ENCODE measurements at regions not wholly inside any gene's neighbourhood (a gene's known extent, or its start where the extent isn't known, plus 50 kb on each side); places are given as distances from the start of the nearest gene placed in this dataset.

- Histone ChIP-seq H3K4me2 (peak overlapping the region in 7 of 11 experiments; percentile 1 to 76 (median 59); a peak in 7 of 22 replicates), H3K9me3 (replicated peaks in 1 of 11) (peaks cover 17 to 58% (median 49%) of the 10 kb centered on the region in 11 experiments), H3K36me3 (no peaks in the 10 kb centered on the region; a peak in 2 of 22 replicates), H3K4me1 (peaks cover 0 to 40% (median 30%) of the 10 kb centered on the region in 10 experiments; a peak in 14 of 20 replicates), H3K4me3 (no peak overlapping the region), H3K9ac (no peak overlapping the region; a peak in 1 of 22 replicates), H3K27ac (peak overlapping the region in 3 of 11 experiments; percentile 73 to 81 (median 79); a peak in 6 of 22 replicates), H4K20me1 (no peaks in the 10 kb centered on the region), H3K27me3 (no peaks in the 10 kb centered on the region)
- no peak for TF ChIP-seq Cebpa-rat (IDR thresholded peaks at IDR 0.05)
These were observed 445.3 kb downstream of the BRD1 start for GRCh38 chr22:49382451-49382735.

GRCh38 chr22:49381595-49382450, 445.9 kb downstream of the BRD1 start:
- Histone ChIP-seq H4K20me1 (no peaks in the 10 kb centered on the region), H3K9ac (peak overlapping the region in 1 of 11 experiments; percentile 46; a peak in 1 of 22 replicates), H3K27me3 (no peaks in the 10 kb centered on the region), H3K4me1 (peaks cover 0 to 40% (median 30%) of the 10 kb centered on the region in 10 experiments; a peak in 14 of 20 replicates), H3K9me3 (replicated peaks in 1 of 11) (peaks cover 17 to 62% (median 53%) of the 10 kb centered on the region in 11 experiments), H3K4me3 (peak overlapping the region in 1 of 10 experiments; percentile 14; a peak in 1 of 20 replicates), H3K4me2 (peak overlapping the region in 8 of 11 experiments; percentile 13 to 76 (median 56); a peak in 14 of 22 replicates), H3K27ac (peak overlapping the region in 5 of 11 experiments; percentile 39 to 81 (median 73); a peak in 8 of 22 replicates), H3K36me3 (no peaks in the 10 kb centered on the region; a peak in 2 of 22 replicates)
- no peak for TF ChIP-seq Cebpa-rat (IDR thresholded peaks at IDR 0.05)

GRCh38 chr22:49380828-49381114, 446.9 kb downstream of the BRD1 start:
- H4K20me1 ChIP-seq, result no peaks in the 10 kb centered on the region

GRCh38 chr22:49380095-49380827, 447.4 kb downstream of the BRD1 start:
- peak overlapping the region in 2 of 10 experiments; percentile 1 to 24; a peak in 1 of 20 replicates for H3K4me3 ChIP-seq
- peaks cover 17 to 62% (median 56%) of the 10 kb centered on the region in 11 experiments for H3K9me3 ChIP-seq (replicated peaks in 1 of 11)

More at GRCh38 chr22:49380828-49381114, 446.9 kb downstream of the BRD1 start:
- Histone ChIP-seq H3K9ac (peak overlapping the region in 2 of 11 experiments; percentile 37 to 46; a peak in 2 of 22 replicates), H3K36me3 (no peaks in the 10 kb centered on the region; a peak in 2 of 22 replicates), H3K27ac (peak overlapping the region in 5 of 11 experiments; percentile 39 to 81 (median 73); a peak in 9 of 22 replicates), H3K4me1 (peaks cover 0 to 40% (median 30%) of the 10 kb centered on the region in 10 experiments; a peak in 14 of 20 replicates), H3K4me2 (peak overlapping the region in 9 of 11 experiments; percentile 7 to 76 (median 54); a peak in 15 of 22 replicates), H3K27me3 (no peaks in the 10 kb centered on the region), H3K4me3 (0 out of 20 replicates have a peak overlapping the region, but pooled peaks of 1 of the 10 experiments have one; percentile 16), H3K9me3 (replicated peaks in 1 of 11) (peaks cover 17 to 62% (median 53%) of the 10 kb centered on the region in 11 experiments)
- no peak for TF ChIP-seq Cebpa-rat (IDR thresholded peaks at IDR 0.05)

GRCh38 chr22:49377306-49377705, 450.4 kb downstream of the BRD1 start:
- H3K36me3 ChIP-seq, result no peaks in the 10 kb centered on the region; a peak in 2 of 22 replicates
- no peak overlapping the region for H3K4me2 ChIP-seq
- H3K4me1 ChIP-seq, result peaks cover 10 to 54% (median 41%) of the 10 kb centered on the region in 10 experiments
- H3K9me3 ChIP-seq (replicated peaks in 1 of 11), result peaks cover 12 to 55% (median 53%) of the 10 kb centered on the region in 11 experiments; a peak in 21 of 22 replicates
- no peak overlapping the region; a peak in 1 of 22 replicates for H3K27ac ChIP-seq
- no peaks in the 10 kb centered on the region for H3K27me3 ChIP-seq
- peaks cover 0 to 9% (median 0%) of the 10 kb centered on the region in 11 experiments; a peak in 2 of 22 replicates for H4K20me1 ChIP-seq
- TF ChIP-seq Cebpa-rat (IDR thresholded peaks at IDR 0.05), result no peak
- H3K9ac ChIP-seq, result no peak overlapping the region
- H3K4me3 ChIP-seq, result no peak overlapping the region

More at GRCh38 chr22:49380095-49380827, 447.4 kb downstream of the BRD1 start:
- H3K4me2 ChIP-seq, result peak overlapping the region in 9 of 11 experiments; percentile 7 to 76 (median 54); a peak in 16 of 22 replicates
- no peaks in the 10 kb centered on the region; a peak in 2 of 22 replicates for H3K36me3 ChIP-seq
- H4K20me1 ChIP-seq, result no peaks in the 10 kb centered on the region
- peaks cover 0 to 40% (median 30%) of the 10 kb centered on the region in 10 experiments; a peak in 14 of 20 replicates for H3K4me1 ChIP-seq
- TF ChIP-seq Cebpa-rat (IDR thresholded peaks at IDR 0.05), result peak in 1 of 11 experiments; percentile 61; a peak in 1 of 22 replicates
- H3K27me3 ChIP-seq, result no peaks in the 10 kb centered on the region
- H3K27ac ChIP-seq, result peak overlapping the region in 5 of 11 experiments; percentile 27 to 81 (median 75); a peak in 9 of 22 replicates
- H3K9ac ChIP-seq, result peak overlapping the region in 3 of 11 experiments; percentile 5 to 56 (median 34); a peak in 5 of 22 replicates

GRCh38 chr22:49373801-49374226, 453.9 kb downstream of the BRD1 start:
- H3K27me3 ChIP-seq, result peaks cover 0 to 3% (median 0%) of the 10 kb centered on the region in 11 experiments; a peak in 1 of 22 replicates
- H3K4me3 ChIP-seq, result no peak overlapping the region
- TF ChIP-seq Cebpa-rat (IDR thresholded peaks at IDR 0.05), result no peak
- H3K36me3 ChIP-seq, result no peaks in the 10 kb centered on the region
- no peak overlapping the region for H3K27ac ChIP-seq
- H3K4me2 ChIP-seq, result peak overlapping the region in 3 of 11 experiments; percentile 70 to 73 (median 72); a peak in 5 of 22 replicates
- H3K4me1 ChIP-seq, result peaks cover 32 to 52% (median 39%) of the 10 kb centered on the region in 10 experiments
- H3K9ac ChIP-seq, result no peak overlapping the region
- H3K9me3 ChIP-seq (replicated peaks in 1 of 11), result peaks cover 5 to 25% (median 18%) of the 10 kb centered on the region in 11 experiments; a peak in 19 of 22 replicates
- peaks cover 0 to 9% (median 0%) of the 10 kb centered on the region in 11 experiments; a peak in 2 of 22 replicates for H4K20me1 ChIP-seq

- Histone ChIP-seq H3K27me3 (peaks cover 0 to 3% (median 0%) of the 10 kb centered on the region in 11 experiments; a peak in 1 of 22 replicates), H3K4me2 (peak overlapping the region; percentile 63 to 80 (median 73); a peak in 20 of 22 replicates), H3K36me3 (no peaks in the 10 kb centered on the region), H4K20me1 (peaks cover 0 to 9% (median 0%) of the 10 kb centered on the region in 11 experiments; a peak in 2 of 22 replicates), H3K9ac (no peak overlapping the region; a peak in 1 of 22 replicates), H3K4me1 (peaks cover 37 to 56% (median 45%) of the 10 kb centered on the region in 10 experiments), H3K27ac (peak overlapping the region in 1 of 11 experiments; percentile 46; a peak in 1 of 22 replicates), H3K9me3 (replicated peaks in 1 of 11) (peaks cover 0 to 20% (median 13%) of the 10 kb centered on the region in 11 experiments; a peak in 19 of 22 replicates), H3K4me3 (no peak overlapping the region)
- TF ChIP-seq Cebpa-rat (IDR thresholded peaks at IDR 0.05), result no peak
These were observed 454.4 kb downstream of the BRD1 start for GRCh38 chr22:49373289-49373666.
